ENCODE measurements at regions not wholly inside any gene's neighbourhood (a gene's known extent, or its start where the extent isn't known, plus 50 kb on each side); places are given as distances from the start of the nearest gene placed in this dataset.

DNA sequence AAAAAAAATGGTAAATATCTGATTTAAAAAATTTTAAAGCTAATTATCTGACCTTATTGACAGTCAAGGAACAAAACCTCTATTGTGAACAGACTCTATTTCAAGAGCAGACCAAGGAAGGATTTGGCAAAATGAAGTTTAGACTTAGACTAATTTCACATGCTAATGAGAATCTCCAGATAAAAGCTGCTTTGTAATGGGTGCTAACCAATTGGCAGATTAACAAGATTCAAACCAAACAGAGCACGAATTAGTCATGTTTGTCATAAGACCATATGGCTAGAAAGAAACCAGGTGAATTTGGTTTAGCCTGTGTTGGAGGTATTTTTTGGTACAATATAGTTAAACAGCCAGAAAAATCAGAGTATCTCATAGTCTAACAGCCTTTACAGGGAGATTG lies 429.1 kb upstream of the NFE2L3 start:
- TF ChIP-seq, protein P1, sequence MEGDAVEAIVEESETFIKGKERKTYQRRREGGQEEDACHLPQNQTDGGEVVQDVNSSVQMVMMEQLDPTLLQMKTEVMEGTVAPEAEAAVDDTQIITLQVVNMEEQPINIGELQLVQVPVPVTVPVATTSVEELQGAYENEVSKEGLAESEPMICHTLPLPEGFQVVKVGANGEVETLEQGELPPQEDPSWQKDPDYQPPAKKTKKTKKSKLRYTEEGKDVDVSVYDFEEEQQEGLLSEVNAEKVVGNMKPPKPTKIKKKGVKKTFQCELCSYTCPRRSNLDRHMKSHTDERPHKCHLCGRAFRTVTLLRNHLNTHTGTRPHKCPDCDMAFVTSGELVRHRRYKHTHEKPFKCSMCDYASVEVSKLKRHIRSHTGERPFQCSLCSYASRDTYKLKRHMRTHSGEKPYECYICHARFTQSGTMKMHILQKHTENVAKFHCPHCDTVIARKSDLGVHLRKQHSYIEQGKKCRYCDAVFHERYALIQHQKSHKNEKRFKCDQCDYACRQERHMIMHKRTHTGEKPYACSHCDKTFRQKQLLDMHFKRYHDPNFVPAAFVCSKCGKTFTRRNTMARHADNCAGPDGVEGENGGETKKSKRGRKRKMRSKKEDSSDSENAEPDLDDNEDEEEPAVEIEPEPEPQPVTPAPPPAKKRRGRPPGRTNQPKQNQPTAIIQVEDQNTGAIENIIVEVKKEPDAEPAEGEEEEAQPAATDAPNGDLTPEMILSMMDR (conservative IDR thresholded peaks at IDR 0.05; ENCODE audit: low read depth, low read length), result no peak
- no peak for TF ChIP-seq EZH2 (IDR thresholded peaks at IDR 0.05; ENCODE audit: borderline replicate concordance, low read depth, low read length, poor library complexity, severe bottlenecking)
